HEK293T (cell line): ENCODE measurements at regions not wholly inside any gene's neighbourhood (a gene's known extent, or its start where the extent isn't known, plus 50 kb on each side); places are given as distances from the start of the nearest gene placed in this dataset.

Experiments used
- ARNT ChIP-seq: fragments of 450-650 bp; IDR thresholded peaks from 2 replicates; pipeline ENCODE4 v1.6.1; 2017; ENCODE audit warnings: mild to moderate bottlenecking
- FOXA1 ChIP-seq: fragments of 450-650 bp; IDR thresholded peaks from 2 replicates; pipeline ENCODE4 v1.6.1; 2016; ENCODE audit warnings: mild to moderate bottlenecking
- SUZ12 ChIP-seq: fragments of 450-650 bp; IDR thresholded peaks from 2 replicates; pipeline ENCODE4 v1.6.1; 2016; ENCODE audit warnings: mild to moderate bottlenecking

- TF ChIP-seq ARNT (no peak), SUZ12 (no peak), FOXA1 (no peak)
Observed at GRCh38 chr2:226622484-226622883, 177.1 kb downstream of the IRS1 start.
